GM18909 (cell line): ENCODE measurements at regions not wholly inside any gene's neighbourhood (a gene's known extent, or its start where the extent isn't known, plus 50 kb on each side); places are given as distances from the start of the nearest gene placed in this dataset.

Experiments used
- ATAC-seq: cut with Tn5 transposase; IDR thresholded peaks from one replicate; pipeline ENCODE4 v1.9.1; 2021; ENCODE audit warnings: mild to moderate bottlenecking; ENCODE audit not compliant: unreplicated experiment, poor library complexity

GRCh38 chr21:28671549-28672195, 321.0 kb downstream of the LTN1 start:
- ATAC-seq, result no peak

- no peak for ATAC-seq
These were observed 322.6 kb downstream of the LTN1 start for GRCh38 chr21:28669971-28670653.

- ATAC-seq, result no peak
These were observed 323.4 kb downstream of the LTN1 start for GRCh38 chr21:28669321-28669720.

GRCh38 chr21:28663754-28664153, 328.9 kb downstream of the LTN1 start:
- ATAC-seq, result no peak

- no peak for ATAC-seq
These were observed 329.5 kb downstream of the LTN1 start for GRCh38 chr21:28663111-28663693.

GRCh38 chr21:28657566-28657965, 335.1 kb downstream of the LTN1 start:
- no peak for ATAC-seq

- ATAC-seq, result no peak
These were observed 337.2 kb downstream of the LTN1 start for GRCh38 chr21:28655471-28655870.

- ATAC-seq, result no peak
These were observed 338.3 kb downstream of the LTN1 start for GRCh38 chr21:28654406-28654805.

GRCh38 chr21:28644762-28645161, 347.9 kb downstream of the LTN1 start:
- no peak for ATAC-seq

- ATAC-seq, result no peak
These were observed 349.8 kb downstream of the LTN1 start for GRCh38 chr21:28642891-28643290.

- no peak for ATAC-seq
These were observed 350.9 kb downstream of the LTN1 start for GRCh38 chr21:28641731-28642130.

- no peak for ATAC-seq
These were observed 352.4 kb downstream of the LTN1 start for GRCh38 chr21:28640326-28640725.

- no peak for ATAC-seq
These were observed 352.9 kb downstream of the LTN1 start for GRCh38 chr21:28639737-28640136.

- no peak for ATAC-seq
These were observed 355.7 kb downstream of the LTN1 start for GRCh38 chr21:28636752-28637691.

- ATAC-seq, result no peak
These were observed 357.1 kb downstream of the LTN1 start for GRCh38 chr21:28635541-28635940.

- no peak for ATAC-seq
These were observed 358.7 kb downstream of the LTN1 start for GRCh38 chr21:28633839-28634555.

GRCh38 chr21:28632755-28633408, 359.8 kb downstream of the LTN1 start:
- ATAC-seq, result no peak

- no peak for ATAC-seq
These were observed 365.0 kb downstream of the LTN1 start for GRCh38 chr21:28627691-28628090.

- no peak for ATAC-seq
These were observed 365.4 kb downstream of the LTN1 start for GRCh38 chr21:28627261-28627660.

GRCh38 chr21:28624626-28625025, 368.1 kb downstream of the LTN1 start:
- ATAC-seq, result no peak
